Thyroid gland (tissue), 4 donors: ENCODE measurements at regions not wholly inside any gene's neighbourhood (a gene's known extent, or its start where the extent isn't known, plus 50 kb on each side); places are given as distances from the start of the nearest gene placed in this dataset.

ENCODE experiments used
- POLR2A ChIP-seq, 2 donors: fragments of 450-650 bp; IDR thresholded peaks; one replicate each; pipeline ENCODE4 v1.6.1; 2017; ENCODE audit warnings: antibody characterized with exemption in 2 of 2, mild to moderate bottlenecking in 2 of 2, moderate library complexity in 1 of 2
- TF ChIP-seq, protein P1 (sequence below), 6 experiments: fragments of 200-600 bp in 3 of 6; fragments of 450-650 bp in 3 of 6; sonication (generic) in 3 of 6; IDR thresholded peaks; one replicate each; pipeline ENCODE4 v1.5.1; 2016 to 2019; ENCODE audit warnings: antibody characterized with exemption in 6 of 6, mild to moderate bottlenecking in 2 of 6, inconsistent platforms in 1 of 6, moderate library complexity in 1 of 6

- TF ChIP-seq POLR2A (IDR thresholded peaks at IDR 0.05), result no peak
- TF ChIP-seq, protein P1, sequence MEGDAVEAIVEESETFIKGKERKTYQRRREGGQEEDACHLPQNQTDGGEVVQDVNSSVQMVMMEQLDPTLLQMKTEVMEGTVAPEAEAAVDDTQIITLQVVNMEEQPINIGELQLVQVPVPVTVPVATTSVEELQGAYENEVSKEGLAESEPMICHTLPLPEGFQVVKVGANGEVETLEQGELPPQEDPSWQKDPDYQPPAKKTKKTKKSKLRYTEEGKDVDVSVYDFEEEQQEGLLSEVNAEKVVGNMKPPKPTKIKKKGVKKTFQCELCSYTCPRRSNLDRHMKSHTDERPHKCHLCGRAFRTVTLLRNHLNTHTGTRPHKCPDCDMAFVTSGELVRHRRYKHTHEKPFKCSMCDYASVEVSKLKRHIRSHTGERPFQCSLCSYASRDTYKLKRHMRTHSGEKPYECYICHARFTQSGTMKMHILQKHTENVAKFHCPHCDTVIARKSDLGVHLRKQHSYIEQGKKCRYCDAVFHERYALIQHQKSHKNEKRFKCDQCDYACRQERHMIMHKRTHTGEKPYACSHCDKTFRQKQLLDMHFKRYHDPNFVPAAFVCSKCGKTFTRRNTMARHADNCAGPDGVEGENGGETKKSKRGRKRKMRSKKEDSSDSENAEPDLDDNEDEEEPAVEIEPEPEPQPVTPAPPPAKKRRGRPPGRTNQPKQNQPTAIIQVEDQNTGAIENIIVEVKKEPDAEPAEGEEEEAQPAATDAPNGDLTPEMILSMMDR (IDR thresholded peaks at IDR 0.05), result no peak
Measured at GRCh38 chr5:82387819-82388166, 109.6 kb upstream of the RPS23 start.
